HL-60 (cell line): ENCODE measurements at regions not wholly inside any gene's neighbourhood (a gene's known extent, or its start where the extent isn't known, plus 50 kb on each side); places are given as distances from the start of the nearest gene placed in this dataset.

ENCODE experiments used
- DNase-seq, 2 experiments: peaks; one replicate each; pipeline ENCODE4 v3.0.0-alpha.2; 2010 to 2020; ENCODE audit warnings: low read depth in 1 of 2, low spot score in 1 of 2
- H3K27ac ChIP-seq: fragments of 250-450 bp; sonication (Bioruptor Pico); replicated peaks from 2 replicates; pipeline ENCODE4 v1.5.1; 2020; ENCODE audit warnings: mild to moderate bottlenecking, moderate library complexity
- H3K27me3 ChIP-seq: fragments of 250-450 bp; sonication (Bioruptor Pico); 2 replicates; pipeline ENCODE4 v1.5.1; 2021; ENCODE audit warnings: mild to moderate bottlenecking, moderate library complexity; ENCODE audit not compliant: insufficient read depth, poor library complexity, severe bottlenecking
- H3K4me3 ChIP-seq: replicated peaks from 2 replicates; pipeline ENCODE4 v1.5.1; 2011; ENCODE audit warnings: mild to moderate bottlenecking, control low read depth, low read length; ENCODE audit not compliant: insufficient read depth
- GABPA ChIP-seq: IDR thresholded peaks from 2 replicates; pipeline ENCODE4 v1.6.1; 2012; ENCODE audit warnings: low read depth
- POLR2AphosphoS5 ChIP-seq: IDR thresholded peaks from 2 replicates; pipeline ENCODE4 v1.6.1; 2012; ENCODE audit warnings: low read depth
- SPI1 ChIP-seq: IDR thresholded peaks from 2 replicates; pipeline ENCODE4 v1.6.1; 2012; ENCODE audit warnings: low read depth, mild to moderate bottlenecking, borderline replicate concordance
- TF ChIP-seq, protein P1 (sequence below): IDR thresholded peaks from 2 replicates; pipeline ENCODE4 v1.6.1; 2012; ENCODE audit warnings: low read depth; ENCODE audit not compliant: insufficient replicate concordance
- TF ChIP-seq, protein P2 (sequence below): IDR thresholded peaks from one replicate; pipeline ENCODE4 v1.5.1; 2011; ENCODE audit warnings: low read length, control low read depth, inconsistent platforms; ENCODE audit not compliant: insufficient read depth

DNA sequence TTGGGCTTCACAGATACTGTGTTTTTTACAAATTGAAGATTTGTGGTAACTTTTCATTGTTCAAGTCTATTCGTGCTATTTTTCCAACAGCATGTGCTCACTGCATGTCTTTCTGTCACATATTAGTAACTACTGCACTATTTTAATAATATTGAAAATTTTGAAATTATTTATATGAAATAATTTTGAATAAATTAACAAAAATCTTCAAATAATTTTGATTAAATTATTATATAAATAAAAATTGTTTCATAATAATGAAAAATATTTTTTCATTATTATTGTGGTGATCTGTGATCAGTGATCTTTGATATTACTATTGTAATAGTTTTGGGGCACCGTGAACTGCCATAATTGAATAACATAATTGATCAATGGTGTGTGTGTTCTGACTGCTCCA, 204.1 kb downstream of the OGFRL1 start:
- Histone ChIP-seq H3K27me3 (peaks cover 3% of the 10 kb centered on the region), H3K4me3 (no peak overlapping the region), H3K27ac (no peak overlapping the region)
- TF ChIP-seq, protein P1, sequence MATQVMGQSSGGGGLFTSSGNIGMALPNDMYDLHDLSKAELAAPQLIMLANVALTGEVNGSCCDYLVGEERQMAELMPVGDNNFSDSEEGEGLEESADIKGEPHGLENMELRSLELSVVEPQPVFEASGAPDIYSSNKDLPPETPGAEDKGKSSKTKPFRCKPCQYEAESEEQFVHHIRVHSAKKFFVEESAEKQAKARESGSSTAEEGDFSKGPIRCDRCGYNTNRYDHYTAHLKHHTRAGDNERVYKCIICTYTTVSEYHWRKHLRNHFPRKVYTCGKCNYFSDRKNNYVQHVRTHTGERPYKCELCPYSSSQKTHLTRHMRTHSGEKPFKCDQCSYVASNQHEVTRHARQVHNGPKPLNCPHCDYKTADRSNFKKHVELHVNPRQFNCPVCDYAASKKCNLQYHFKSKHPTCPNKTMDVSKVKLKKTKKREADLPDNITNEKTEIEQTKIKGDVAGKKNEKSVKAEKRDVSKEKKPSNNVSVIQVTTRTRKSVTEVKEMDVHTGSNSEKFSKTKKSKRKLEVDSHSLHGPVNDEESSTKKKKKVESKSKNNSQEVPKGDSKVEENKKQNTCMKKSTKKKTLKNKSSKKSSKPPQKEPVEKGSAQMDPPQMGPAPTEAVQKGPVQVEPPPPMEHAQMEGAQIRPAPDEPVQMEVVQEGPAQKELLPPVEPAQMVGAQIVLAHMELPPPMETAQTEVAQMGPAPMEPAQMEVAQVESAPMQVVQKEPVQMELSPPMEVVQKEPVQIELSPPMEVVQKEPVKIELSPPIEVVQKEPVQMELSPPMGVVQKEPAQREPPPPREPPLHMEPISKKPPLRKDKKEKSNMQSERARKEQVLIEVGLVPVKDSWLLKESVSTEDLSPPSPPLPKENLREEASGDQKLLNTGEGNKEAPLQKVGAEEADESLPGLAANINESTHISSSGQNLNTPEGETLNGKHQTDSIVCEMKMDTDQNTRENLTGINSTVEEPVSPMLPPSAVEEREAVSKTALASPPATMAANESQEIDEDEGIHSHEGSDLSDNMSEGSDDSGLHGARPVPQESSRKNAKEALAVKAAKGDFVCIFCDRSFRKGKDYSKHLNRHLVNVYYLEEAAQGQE, result no peak
- TF ChIP-seq GABPA (no peak), SPI1 (no peak), POLR2AphosphoS5 (no peak)
- TF ChIP-seq, protein P2, sequence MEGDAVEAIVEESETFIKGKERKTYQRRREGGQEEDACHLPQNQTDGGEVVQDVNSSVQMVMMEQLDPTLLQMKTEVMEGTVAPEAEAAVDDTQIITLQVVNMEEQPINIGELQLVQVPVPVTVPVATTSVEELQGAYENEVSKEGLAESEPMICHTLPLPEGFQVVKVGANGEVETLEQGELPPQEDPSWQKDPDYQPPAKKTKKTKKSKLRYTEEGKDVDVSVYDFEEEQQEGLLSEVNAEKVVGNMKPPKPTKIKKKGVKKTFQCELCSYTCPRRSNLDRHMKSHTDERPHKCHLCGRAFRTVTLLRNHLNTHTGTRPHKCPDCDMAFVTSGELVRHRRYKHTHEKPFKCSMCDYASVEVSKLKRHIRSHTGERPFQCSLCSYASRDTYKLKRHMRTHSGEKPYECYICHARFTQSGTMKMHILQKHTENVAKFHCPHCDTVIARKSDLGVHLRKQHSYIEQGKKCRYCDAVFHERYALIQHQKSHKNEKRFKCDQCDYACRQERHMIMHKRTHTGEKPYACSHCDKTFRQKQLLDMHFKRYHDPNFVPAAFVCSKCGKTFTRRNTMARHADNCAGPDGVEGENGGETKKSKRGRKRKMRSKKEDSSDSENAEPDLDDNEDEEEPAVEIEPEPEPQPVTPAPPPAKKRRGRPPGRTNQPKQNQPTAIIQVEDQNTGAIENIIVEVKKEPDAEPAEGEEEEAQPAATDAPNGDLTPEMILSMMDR, result no peak
- DNase-seq, result no peak

DNA sequence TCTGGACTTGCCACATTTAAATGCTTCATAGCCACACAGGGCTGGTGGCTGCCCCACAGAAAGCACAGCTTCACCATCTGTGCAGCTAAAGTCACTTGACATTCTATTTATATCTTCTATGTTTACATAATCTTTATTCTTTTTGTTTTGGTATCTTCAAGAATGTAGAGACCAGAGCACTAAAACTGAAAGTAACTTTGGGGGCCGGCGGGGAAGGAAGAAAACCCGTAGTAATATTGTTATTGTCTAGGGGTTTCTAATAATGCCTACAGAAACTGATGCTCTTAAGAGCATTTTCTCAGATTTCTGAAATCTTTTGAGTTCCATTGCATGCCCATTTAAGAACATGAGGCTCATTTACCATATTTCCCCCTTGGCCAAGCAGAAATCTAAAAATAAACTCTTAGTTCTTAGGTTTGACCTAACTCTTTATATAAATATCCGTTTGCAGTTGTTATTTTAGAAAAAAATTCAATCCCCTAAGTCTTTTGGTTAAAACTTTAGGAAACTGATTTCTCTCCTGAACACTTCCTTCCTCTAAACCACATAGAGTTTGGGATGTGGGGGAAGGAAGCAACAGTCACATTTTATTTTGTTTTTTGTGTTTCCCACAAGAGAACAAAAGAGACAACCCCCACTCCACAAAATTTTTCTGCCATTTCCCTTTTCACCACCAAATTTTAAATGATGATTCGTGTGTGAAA, 207.6 kb downstream of the OGFRL1 start:
- TF ChIP-seq, protein P1, result no peak
- TF ChIP-seq, protein P2, result no peak
- TF ChIP-seq GABPA (no peak), POLR2AphosphoS5 (no peak), SPI1 (no peak)
- H3K27me3 ChIP-seq, result peaks cover under 1% of the 10 kb centered on the region
- no peak overlapping the region for H3K27ac ChIP-seq
- no peak for DNase-seq
- H3K4me3 ChIP-seq, result no peak overlapping the region

DNA sequence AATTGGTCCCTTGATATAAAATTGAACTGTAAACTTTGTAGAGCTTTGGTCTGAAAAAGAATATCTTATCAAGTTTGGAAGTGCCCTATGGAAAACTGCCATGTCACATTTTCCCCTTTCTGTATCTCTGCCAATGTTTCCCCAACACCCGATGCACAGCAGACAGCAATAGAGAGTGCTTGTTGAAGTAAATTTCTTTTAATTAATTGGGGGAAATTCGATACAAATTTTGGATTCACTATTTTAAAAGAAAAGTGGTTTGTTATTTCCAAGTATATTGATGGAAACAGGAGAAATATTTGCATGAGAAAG, 208.1 kb downstream of the OGFRL1 start:
- TF ChIP-seq, protein P1, result no peak
- TF ChIP-seq SPI1 (no peak), POLR2AphosphoS5 (no peak), GABPA (no peak)
- TF ChIP-seq, protein P2, result no peak
- no peak for DNase-seq
- Histone ChIP-seq H3K27me3 (no peaks in the 10 kb centered on the region), H3K4me3 (no peak overlapping the region), H3K27ac (no peak overlapping the region)
